ENCODE measurements at regions not wholly inside any gene's neighbourhood (a gene's known extent, or its start where the extent isn't known, plus 50 kb on each side); places are given as distances from the start of the nearest gene placed in this dataset.

- Histone ChIP-seq H3K79me2 (ENCODE audit: low read depth) (no peaks in the 10 kb centered on the region), H3K9ac (no peak overlapping the region), H3F3A (ENCODE audit: low read depth) (no peaks in the 10 kb centered on the region), H3K27ac (no peak overlapping the region), H3K36me3 (no peaks in the 10 kb centered on the region), H3K4me1 (no peaks in the 10 kb centered on the region), H4K20me1 (ENCODE audit: low read depth) (no peaks in the 10 kb centered on the region), H3K9me3 (ENCODE audit: low read depth) (no peaks in the 10 kb centered on the region), H3K4me2 (no peak overlapping the region), H2AFZ (replicated peaks) (no peak overlapping the region), H3K4me3 (no peak overlapping the region), H3K27me3 (no peaks in the 10 kb centered on the region)
- H3K27me3 Mint-ChIP-seq (ENCODE audit: insufficient read depth, low read depth): no peaks in the 10 kb centered on the region
- TF ChIP-seq EZH2phosphoT487 (IDR thresholded peaks at IDR 0.05): no peak
- no peak for TF ChIP-seq EZH2 (IDR thresholded peaks at IDR 0.05)
- TF ChIP-seq CTCF (IDR thresholded peaks at IDR 0.05): no peak
- no peaks in the 10 kb centered on the region for H3K9me3 Mint-ChIP-seq
- H3K36me3 Mint-ChIP-seq: no peaks in the 10 kb centered on the region
- no peak overlapping the region for H3K27ac Mint-ChIP-seq
- H3K4me3 Mint-ChIP-seq: no peak overlapping the region
- no peaks in the 10 kb centered on the region for H3K4me1 Mint-ChIP-seq
- DNase-seq (ENCODE audit: low spot score): no peak
Measured at GRCh38 chr10:28200775-28201174, 102.1 kb downstream of the MPP7 start.

- Mint-ChIP-seq H3K27ac (no peak overlapping the region), H3K27me3 (ENCODE audit: insufficient read depth, low read depth) (no peaks in the 10 kb centered on the region), H3K36me3 (no peaks in the 10 kb centered on the region), H3K4me1 (no peaks in the 10 kb centered on the region), H3K9me3 (no peaks in the 10 kb centered on the region), H3K4me3 (no peak overlapping the region)
- Histone ChIP-seq H3F3A (ENCODE audit: low read depth) (no peaks in the 10 kb centered on the region), H3K27ac (no peak overlapping the region), H4K20me1 (ENCODE audit: low read depth) (no peaks in the 10 kb centered on the region), H3K9ac (no peak overlapping the region), H3K9me3 (ENCODE audit: low read depth) (no peaks in the 10 kb centered on the region), H3K27me3 (no peaks in the 10 kb centered on the region), H3K4me1 (no peaks in the 10 kb centered on the region), H3K36me3 (no peaks in the 10 kb centered on the region), H2AFZ (replicated peaks) (no peak overlapping the region), H3K4me3 (no peak overlapping the region), H3K79me2 (ENCODE audit: low read depth) (no peaks in the 10 kb centered on the region), H3K4me2 (no peak overlapping the region)
- no peak for TF ChIP-seq EZH2 (IDR thresholded peaks at IDR 0.05)
- no peak for TF ChIP-seq CTCF (IDR thresholded peaks at IDR 0.05)
- TF ChIP-seq EZH2phosphoT487 (IDR thresholded peaks at IDR 0.05): no peak
- DNase-seq (ENCODE audit: low spot score): no peak
Measured at GRCh38 chr10:28199941-28200340, 102.9 kb downstream of the MPP7 start.

- Mint-ChIP-seq H3K9me3 (no peaks in the 10 kb centered on the region), H3K27ac (no peak overlapping the region), H3K4me3 (no peak overlapping the region), H3K4me1 (no peaks in the 10 kb centered on the region), H3K27me3 (ENCODE audit: insufficient read depth, low read depth) (no peaks in the 10 kb centered on the region), H3K36me3 (no peaks in the 10 kb centered on the region)
- Histone ChIP-seq H3K27me3 (no peaks in the 10 kb centered on the region), H3K9ac (no peak overlapping the region), H3K27ac (no peak overlapping the region), H3K4me3 (no peak overlapping the region), H3K79me2 (ENCODE audit: low read depth) (no peaks in the 10 kb centered on the region), H3F3A (ENCODE audit: low read depth) (no peaks in the 10 kb centered on the region), H3K9me3 (ENCODE audit: low read depth) (no peaks in the 10 kb centered on the region), H3K4me1 (no peaks in the 10 kb centered on the region), H3K36me3 (no peaks in the 10 kb centered on the region), H4K20me1 (ENCODE audit: low read depth) (no peaks in the 10 kb centered on the region), H2AFZ (replicated peaks) (no peak overlapping the region), H3K4me2 (no peak overlapping the region)
- TF ChIP-seq EZH2 (IDR thresholded peaks at IDR 0.05) (no peak), EZH2phosphoT487 (IDR thresholded peaks at IDR 0.05) (no peak), CTCF (IDR thresholded peaks at IDR 0.05) (no peak)
- DNase-seq (ENCODE audit: low spot score): no peak
Measured at GRCh38 chr10:28190196-28190595, 112.7 kb downstream of the MPP7 start.

GRCh38 chr10:28188526-28188925 is 114.3 kb downstream of the MPP7 start:
- no peaks in the 10 kb centered on the region for H3K4me1 Mint-ChIP-seq
- TF ChIP-seq CTCF (IDR thresholded peaks at IDR 0.05) (no peak), EZH2 (IDR thresholded peaks at IDR 0.05) (no peak), EZH2phosphoT487 (IDR thresholded peaks at IDR 0.05) (no peak)
- no peak overlapping the region for H3K27ac Mint-ChIP-seq
- Histone ChIP-seq H3K36me3 (no peaks in the 10 kb centered on the region), H4K20me1 (ENCODE audit: low read depth) (no peaks in the 10 kb centered on the region), H3K27ac (no peak overlapping the region), H3K27me3 (no peaks in the 10 kb centered on the region), H3K9ac (no peak overlapping the region), H3F3A (ENCODE audit: low read depth) (peaks cover 3% of the 10 kb centered on the region), H3K4me2 (no peak overlapping the region), H2AFZ (replicated peaks) (no peak overlapping the region), H3K9me3 (ENCODE audit: low read depth) (no peaks in the 10 kb centered on the region), H3K79me2 (ENCODE audit: low read depth) (no peaks in the 10 kb centered on the region), H3K4me1 (no peaks in the 10 kb centered on the region), H3K4me3 (no peak overlapping the region)
- no peak overlapping the region for H3K4me3 Mint-ChIP-seq
- no peaks in the 10 kb centered on the region for H3K9me3 Mint-ChIP-seq
- no peaks in the 10 kb centered on the region for H3K27me3 Mint-ChIP-seq (ENCODE audit: insufficient read depth, low read depth)
- no peaks in the 10 kb centered on the region for H3K36me3 Mint-ChIP-seq
- DNase-seq (ENCODE audit: low spot score): no peak
